Sigmoid colon (tissue), 6 donors: ENCODE measurements at regions not wholly inside any gene's neighbourhood (a gene's known extent, or its start where the extent isn't known, plus 50 kb on each side); places are given as distances from the start of the nearest gene placed in this dataset.

Experiments used
- DNase-seq: peaks from one replicate; pipeline ENCODE4 v3.0.0-alpha.2; 2019
- H3K27ac ChIP-seq, 4 donors: fragments of 200-600 bp; sonication (generic); one replicate each; pipeline ENCODE4 v1.5.1; 2016 to 2019; ENCODE audit warnings: mild to moderate bottlenecking in 1 of 4
- H3K27me3 ChIP-seq, 3 donors: fragments of 200-600 bp; sonication (generic); one replicate each; pipeline ENCODE4 v1.5.1; 2019; ENCODE audit warnings: mild to moderate bottlenecking in 1 of 3
- H3K36me3 ChIP-seq, 4 donors: fragments of 200-600 bp; sonication (generic); one replicate each; pipeline ENCODE4 v1.5.1; 2016 to 2019
- H3K4me1 ChIP-seq, 4 donors: fragments of 200-600 bp; sonication (generic); one replicate each; pipeline ENCODE4 v1.5.1; 2017 to 2019
- H3K4me3 ChIP-seq, 4 donors: fragments of 200-600 bp; sonication (generic); one replicate each; pipeline ENCODE4 v1.5.1; 2017 to 2019; ENCODE audit warnings: mild to moderate bottlenecking in 2 of 4, moderate library complexity in 1 of 4
- H3K9me3 ChIP-seq, 4 donors: fragments of 200-600 bp in 3 of 4; sonication (generic) in 3 of 4; one replicate each; pipeline versions ENCODE4 v1.5.1 to v1.6.1; 2013 to 2019
- EP300 ChIP-seq, 4 donors: sonication (generic); formaldehyde crosslinking; IDR thresholded peaks; one replicate each; pipeline ENCODE4 v1.6.1; 2017; ENCODE audit warnings: antibody characterized with exemption in 4 of 4
- POLR2A ChIP-seq, 2 donors: fragments of 450-650 bp; IDR thresholded peaks; one replicate each; pipeline ENCODE4 v1.6.1; 2016; ENCODE audit warnings: antibody characterized with exemption in 2 of 2, mild to moderate bottlenecking in 2 of 2, moderate library complexity in 2 of 2
- POLR2AphosphoS5 ChIP-seq, 4 donors: sonication (generic); formaldehyde crosslinking; IDR thresholded peaks; one replicate each; pipeline ENCODE4 v1.6.1; 2017; ENCODE audit warnings: antibody characterized with exemption in 4 of 4
- WGBS, 2 donors: extraction: QIAGEN DNeasy Blood & Tissue Kit; methylation state at CpG; one replicate each; pipeline ENCODE4 v1.1.7; 2013; 5-methylcytosine and 5-hydroxymethylcytosine counted together
- intact Hi-C: fragments of 100-400 bp; cut with DNase I; formaldehyde crosslinking; loops from one replicate; pipeline ENCODE4 v1.15.1; 2023
- TF ChIP-seq, protein P1 (sequence below), 4 experiments: fragments of 450-650 bp in 3 of 4; fragments of 200-600 bp in 1 of 4; IDR thresholded peaks; one replicate each; pipeline ENCODE4 v1.5.1; 2016 to 2019; ENCODE audit warnings: antibody characterized with exemption in 4 of 4, mild to moderate bottlenecking in 3 of 4, moderate library complexity in 2 of 4
- donor health status: healthy with polysubstance abuse.
- donor health status: healthy.

DNA sequence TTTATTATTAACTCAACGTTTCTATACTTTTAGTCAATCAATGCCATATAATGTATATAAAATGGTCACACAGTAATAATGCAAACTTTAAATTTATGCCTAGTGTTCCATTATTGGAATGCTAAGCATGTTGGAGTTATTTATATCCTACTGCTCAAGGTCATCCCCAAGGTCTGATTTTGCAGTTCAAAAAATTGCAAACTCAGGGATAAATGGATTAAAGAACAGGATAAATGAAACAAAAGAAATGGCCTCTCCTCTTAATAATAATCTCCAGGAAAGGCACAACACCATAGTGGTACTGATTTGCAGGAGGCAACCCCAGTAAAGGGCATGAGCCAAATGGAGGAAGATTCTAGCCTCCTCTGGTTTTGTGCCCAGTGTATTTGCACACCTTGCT lies 436.4 kb downstream of the EPHA4 start:
- no peak overlapping the region for H3K4me3 ChIP-seq
- H3K36me3 ChIP-seq: no peaks in the 10 kb centered on the region
- H3K27ac ChIP-seq: no peak overlapping the region
- no peaks in the 10 kb centered on the region for H3K9me3 ChIP-seq
- no peak for DNase-seq
- no peaks in the 10 kb centered on the region for H3K4me1 ChIP-seq
- no peaks in the 10 kb centered on the region for H3K27me3 ChIP-seq
- TF ChIP-seq POLR2A (IDR thresholded peaks at IDR 0.05): no peak
- TF ChIP-seq EP300 (IDR thresholded peaks at IDR 0.05): no peak
- TF ChIP-seq POLR2AphosphoS5 (IDR thresholded peaks at IDR 0.05): no peak
- TF ChIP-seq, protein P1, sequence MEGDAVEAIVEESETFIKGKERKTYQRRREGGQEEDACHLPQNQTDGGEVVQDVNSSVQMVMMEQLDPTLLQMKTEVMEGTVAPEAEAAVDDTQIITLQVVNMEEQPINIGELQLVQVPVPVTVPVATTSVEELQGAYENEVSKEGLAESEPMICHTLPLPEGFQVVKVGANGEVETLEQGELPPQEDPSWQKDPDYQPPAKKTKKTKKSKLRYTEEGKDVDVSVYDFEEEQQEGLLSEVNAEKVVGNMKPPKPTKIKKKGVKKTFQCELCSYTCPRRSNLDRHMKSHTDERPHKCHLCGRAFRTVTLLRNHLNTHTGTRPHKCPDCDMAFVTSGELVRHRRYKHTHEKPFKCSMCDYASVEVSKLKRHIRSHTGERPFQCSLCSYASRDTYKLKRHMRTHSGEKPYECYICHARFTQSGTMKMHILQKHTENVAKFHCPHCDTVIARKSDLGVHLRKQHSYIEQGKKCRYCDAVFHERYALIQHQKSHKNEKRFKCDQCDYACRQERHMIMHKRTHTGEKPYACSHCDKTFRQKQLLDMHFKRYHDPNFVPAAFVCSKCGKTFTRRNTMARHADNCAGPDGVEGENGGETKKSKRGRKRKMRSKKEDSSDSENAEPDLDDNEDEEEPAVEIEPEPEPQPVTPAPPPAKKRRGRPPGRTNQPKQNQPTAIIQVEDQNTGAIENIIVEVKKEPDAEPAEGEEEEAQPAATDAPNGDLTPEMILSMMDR (IDR thresholded peaks at IDR 0.05): no peak
- WGBS, 2 donors: 62 to 78% methylated on average over 1 of the region's 1 CpG
- intact Hi-C loops: no loop called here

DNA sequence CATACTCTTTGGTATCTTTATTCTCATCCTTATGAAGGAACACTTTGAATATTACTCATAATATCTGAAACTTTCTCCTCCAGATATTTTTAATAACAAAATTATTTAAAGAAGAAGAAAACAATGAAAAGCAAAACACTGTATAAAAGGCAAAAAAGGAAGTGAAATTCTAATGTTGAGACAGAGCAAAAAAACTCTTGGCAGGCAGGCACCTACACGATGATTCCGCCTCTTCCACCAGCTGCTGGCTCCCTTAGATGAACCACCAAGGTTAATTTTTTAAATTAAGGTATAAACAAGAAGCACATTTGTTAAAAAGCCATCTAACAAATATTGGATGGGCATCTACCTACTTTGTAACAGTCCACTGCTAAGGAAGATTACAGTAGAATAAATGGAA lies 434.7 kb downstream of the EPHA4 start:
- intact Hi-C loops: no loop called here
- no peak overlapping the region for H3K27ac ChIP-seq
- no peak for TF ChIP-seq POLR2A (IDR thresholded peaks at IDR 0.05)

DNA sequence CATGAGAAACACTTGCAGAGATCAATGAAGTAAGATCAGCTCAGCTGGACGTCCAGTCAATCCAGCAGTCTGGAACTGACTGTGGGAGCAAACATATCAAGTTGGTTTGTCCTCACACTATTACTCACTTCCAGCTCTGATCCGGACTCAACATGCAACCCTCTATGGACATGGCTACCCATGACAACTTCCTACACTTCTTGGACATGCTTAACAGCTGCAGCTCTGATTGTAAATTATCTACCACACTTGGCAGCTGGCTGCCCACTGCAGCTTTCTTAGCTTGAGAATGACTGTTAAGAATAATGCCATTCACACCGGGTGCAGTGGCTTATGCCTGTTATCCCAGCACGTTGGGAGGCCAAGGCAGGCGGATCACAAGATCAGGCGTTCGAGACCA lies 429.8 kb downstream of the EPHA4 start:
- peaks cover 0 to 4% (median 0%) of the 10 kb centered on the region in 4 donors for H3K9me3 ChIP-seq
- no peak for TF ChIP-seq POLR2A (IDR thresholded peaks at IDR 0.05)
- TF ChIP-seq, protein P1 (IDR thresholded peaks at IDR 0.05): no peak
- TF ChIP-seq POLR2AphosphoS5 (IDR thresholded peaks at IDR 0.05): no peak
- 91 to 92% methylated on average over 7 of the region's 7 CpGs for whole genome bisulfite sequencing, 2 donors
- no peak overlapping the region for H3K4me3 ChIP-seq
- DNase-seq: no peak
- H3K27me3 ChIP-seq: no peaks in the 10 kb centered on the region
- H3K4me1 ChIP-seq: no peaks in the 10 kb centered on the region
- no peaks in the 10 kb centered on the region for H3K36me3 ChIP-seq
- intact Hi-C loops: no loop called here
- H3K27ac ChIP-seq: no peak overlapping the region

More for the DNA sequence above, 434.7 kb downstream of the EPHA4 start:
- Histone ChIP-seq H3K27me3 (no peaks in the 10 kb centered on the region), H3K36me3 (no peaks in the 10 kb centered on the region), H3K9me3 (no peaks in the 10 kb centered on the region), H3K4me1 (no peaks in the 10 kb centered on the region), H3K4me3 (no peak overlapping the region)
- WGBS, 2 donors: 62 to 92% methylated on average over 2 of the region's 2 CpGs
- no peak for DNase-seq

DNA sequence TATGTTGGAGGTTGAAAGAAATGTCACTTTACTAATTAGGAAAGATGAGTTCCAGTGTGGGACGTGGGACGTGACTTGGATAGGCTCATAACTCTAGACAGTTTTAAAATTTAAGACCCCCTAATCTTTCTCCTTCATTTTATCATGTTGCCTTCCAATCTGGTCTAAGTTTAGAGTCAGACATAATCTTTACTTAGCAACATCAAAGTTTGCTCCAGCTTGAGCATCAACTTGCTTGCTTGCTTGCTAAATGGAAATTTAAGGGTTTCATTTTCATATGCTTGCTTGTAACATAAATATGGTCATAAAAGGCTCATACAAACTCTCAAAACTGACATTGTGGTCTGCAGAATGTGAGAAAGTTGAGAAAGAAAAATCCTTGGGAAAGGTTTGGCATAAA lies 428.9 kb downstream of the EPHA4 start:
- WGBS, 2 donors: 80 to 94% methylated on average over 2 of the region's 2 CpGs
- TF ChIP-seq POLR2AphosphoS5 (IDR thresholded peaks at IDR 0.05) (no peak), EP300 (IDR thresholded peaks at IDR 0.05) (no peak)

DNA sequence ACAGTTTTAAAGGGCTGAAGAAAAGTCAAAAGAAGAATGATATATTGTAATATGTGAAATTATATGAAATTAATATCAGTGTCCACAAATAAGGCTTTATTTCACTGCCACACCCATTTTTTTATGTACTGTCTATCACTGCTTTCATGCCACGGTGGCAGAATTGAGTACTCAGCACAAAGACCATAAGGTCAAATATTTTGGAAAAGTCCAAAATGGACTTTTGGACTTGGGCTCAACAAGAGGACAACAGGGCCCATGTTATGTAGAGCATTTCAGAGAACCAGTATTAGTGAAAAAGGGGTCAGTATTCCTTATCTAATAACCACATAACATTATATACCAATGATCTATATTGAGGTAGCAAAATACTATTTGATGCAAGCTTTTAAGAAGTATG lies 427.2 kb downstream of the EPHA4 start:
- Histone ChIP-seq H3K27me3 (no peaks in the 10 kb centered on the region), H3K4me3 (no peak overlapping the region), H3K9me3 (peaks cover 0 to 4% (median 0%) of the 10 kb centered on the region in 4 donors), H3K36me3 (no peaks in the 10 kb centered on the region), H3K4me1 (no peaks in the 10 kb centered on the region), H3K27ac (no peak overlapping the region)
- TF ChIP-seq, protein P1 (IDR thresholded peaks at IDR 0.05): no peak
- TF ChIP-seq POLR2A (IDR thresholded peaks at IDR 0.05) (no peak), POLR2AphosphoS5 (IDR thresholded peaks at IDR 0.05) (no peak)
- 41 to 70% methylated on average over 1 of the region's 1 CpG for WGBS, 2 donors
- DNase-seq: no peak
- intact Hi-C loops: no loop called here

More for the DNA sequence above, 428.9 kb downstream of the EPHA4 start:
- Histone ChIP-seq H3K27me3 (no peaks in the 10 kb centered on the region), H3K36me3 (no peaks in the 10 kb centered on the region), H3K27ac (no peak overlapping the region), H3K4me3 (no peak overlapping the region), H3K9me3 (peaks cover 0 to 4% (median 0%) of the 10 kb centered on the region in 4 donors), H3K4me1 (no peaks in the 10 kb centered on the region)
- no peak for DNase-seq
- intact Hi-C loops: no loop called here

DNA sequence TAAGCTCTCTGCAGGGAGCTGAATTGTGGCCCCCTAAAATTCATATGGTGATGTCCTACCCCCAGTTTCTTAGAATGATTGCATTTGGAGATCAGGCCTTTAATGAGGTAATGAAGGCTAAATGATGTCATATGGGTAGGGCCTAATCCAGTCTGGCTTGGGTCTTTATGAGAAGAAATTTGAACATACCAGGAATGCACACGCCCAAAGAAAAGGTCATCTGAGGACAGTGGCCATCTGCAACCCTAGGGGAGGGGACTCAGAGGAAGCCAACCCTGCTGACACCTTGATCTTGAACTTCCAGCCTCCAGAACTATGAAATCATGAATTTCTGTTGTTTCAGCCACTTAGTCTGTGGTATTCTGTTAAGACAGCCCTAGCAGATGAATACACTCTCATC lies 426.7 kb downstream of the EPHA4 start:
- no peak for TF ChIP-seq EP300 (IDR thresholded peaks at IDR 0.05)
- TF ChIP-seq, protein P1 (IDR thresholded peaks at IDR 0.05): no peak
- no peak for TF ChIP-seq POLR2AphosphoS5 (IDR thresholded peaks at IDR 0.05)
- TF ChIP-seq POLR2A (IDR thresholded peaks at IDR 0.05): no peak
- Histone ChIP-seq H3K9me3 (peaks cover 0 to 4% (median 0%) of the 10 kb centered on the region in 4 donors), H3K4me3 (no peak overlapping the region), H3K4me1 (no peaks in the 10 kb centered on the region), H3K27me3 (no peaks in the 10 kb centered on the region), H3K36me3 (no peaks in the 10 kb centered on the region), H3K27ac (no peak overlapping the region)
- DNase-seq: no peak
- 88 to 95% methylated on average over 1 of the region's 1 CpG for WGBS, 2 donors
- intact Hi-C loops: no loop called here
